Stomach (tissue), 4 donors: ENCODE measurements at regions not wholly inside any gene's neighbourhood (a gene's known extent, or its start where the extent isn't known, plus 50 kb on each side); places are given as distances from the start of the nearest gene placed in this dataset.

Experiments used
- CTCF ChIP-seq, 7 experiments: fragments of 450-650 bp in 4 of 7; fragments of 200-600 bp in 3 of 7; sonication (generic) in 3 of 7; IDR thresholded peaks; one replicate each; pipeline ENCODE4 v1.5.1; 2016 to 2019; ENCODE audit warnings: antibody characterized with exemption in 7 of 7, control low read depth in 2 of 7, mild to moderate bottlenecking in 1 of 7
- POLR2A ChIP-seq, 4 donors: fragments of 450-650 bp; IDR thresholded peaks; one replicate each; pipeline ENCODE4 v1.6.1; 2016; ENCODE audit warnings: antibody characterized with exemption in 4 of 4, control low read depth in 2 of 4, mild to moderate bottlenecking in 1 of 4, moderate library complexity in 1 of 4
- POLR2AphosphoS5 ChIP-seq, 3 donors: sonication (generic); formaldehyde crosslinking; IDR thresholded peaks; one replicate each; pipeline ENCODE4 v1.6.1; 2016; ENCODE audit warnings: antibody characterized with exemption in 3 of 3

GRCh38 chr10:29826221-29826620 is 191.4 kb upstream of the SVIL start:
- no peak for TF ChIP-seq POLR2A (IDR thresholded peaks at IDR 0.05)
- no peak for TF ChIP-seq CTCF (IDR thresholded peaks at IDR 0.05)
- TF ChIP-seq POLR2AphosphoS5 (IDR thresholded peaks at IDR 0.05) = no peak
